Glomerular visceral epithelial cell (primary cell): ENCODE measurements at regions not wholly inside any gene's neighbourhood (a gene's known extent, or its start where the extent isn't known, plus 50 kb on each side); places are given as distances from the start of the nearest gene placed in this dataset.

Experiments used
- DNase-seq: peaks from one replicate; pipeline ENCODE4 v3.0.0-alpha.2; 2016; ENCODE audit errors: extremely low spot score

DNA sequence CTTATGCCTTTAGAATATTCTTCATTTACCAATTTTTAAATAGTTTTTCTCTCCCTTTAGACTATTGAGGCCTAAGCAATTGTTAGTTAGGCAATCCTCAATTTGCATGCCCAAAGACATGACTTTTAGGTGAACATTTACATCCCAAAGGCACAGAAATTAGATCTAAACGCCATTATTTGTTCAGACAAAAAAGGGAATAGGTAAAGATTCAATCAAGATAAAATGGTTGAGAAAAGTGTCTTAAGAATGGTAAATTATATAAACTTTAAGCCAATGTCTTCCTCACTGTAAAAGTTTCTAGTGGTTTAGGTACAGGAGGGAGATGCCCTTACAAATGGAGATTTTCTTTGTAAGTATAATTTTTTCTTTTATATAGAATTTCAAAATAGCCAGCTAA is 50.2 kb upstream of the MME start:
- DNase-seq, result no peak

DNA sequence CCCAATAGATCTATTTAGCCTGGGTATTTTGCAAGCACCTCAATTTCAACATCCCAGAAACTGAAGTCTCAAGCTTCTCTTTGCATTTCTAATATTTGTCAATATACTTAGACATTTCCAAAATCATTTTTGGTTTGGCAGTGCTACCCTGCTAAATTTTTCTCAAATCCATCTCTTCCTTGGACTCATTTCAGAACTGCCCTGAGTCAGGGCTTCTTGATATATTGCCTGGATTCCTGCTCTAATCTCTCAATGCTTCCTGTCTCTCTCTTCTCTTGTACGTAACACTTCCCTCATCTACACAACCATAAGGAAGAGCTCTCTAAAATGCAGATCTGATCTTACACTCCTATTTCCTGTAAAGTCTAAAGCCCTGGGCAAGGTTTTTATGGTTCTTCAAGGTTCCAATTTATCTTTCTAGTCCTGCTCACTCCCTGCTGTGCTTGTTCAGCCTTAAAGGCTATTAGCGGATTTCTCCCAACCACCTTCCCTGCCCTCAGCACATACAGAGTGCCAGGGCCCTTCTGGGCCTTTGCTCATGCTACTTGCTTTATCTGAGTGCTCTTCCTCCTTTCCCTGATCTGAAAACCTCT is 53.0 kb upstream of the MME start:
- DNase-seq, result no peak

DNA sequence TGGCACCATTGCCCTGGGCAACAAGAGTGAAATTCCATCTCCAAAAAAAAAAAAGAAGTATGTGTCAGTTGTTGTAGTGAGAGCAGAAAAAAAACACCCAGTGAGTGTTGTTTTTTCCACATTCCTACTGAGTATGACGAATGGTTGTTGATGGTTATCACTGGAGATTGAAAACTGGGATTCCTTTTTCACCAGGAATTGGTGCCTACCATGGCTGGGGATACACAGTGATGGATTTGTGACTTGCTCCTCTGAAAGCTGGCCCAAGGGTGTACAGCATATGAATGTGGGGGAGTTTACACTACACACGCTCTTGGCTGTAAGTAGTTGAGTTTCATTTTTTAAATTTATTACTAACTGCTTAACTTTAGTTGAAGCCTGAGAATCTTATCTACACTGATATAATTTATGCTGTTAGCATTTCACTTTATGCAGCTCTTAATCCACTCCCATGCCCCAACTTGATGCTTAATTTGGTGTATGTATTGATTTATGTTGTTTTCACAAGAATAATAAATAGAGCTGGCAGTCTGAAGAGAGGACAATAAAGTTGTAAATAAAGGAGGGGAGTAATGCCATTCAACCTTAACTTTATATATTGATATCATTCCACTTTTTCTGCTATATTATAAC is 56.0 kb upstream of the MME start:
- DNase-seq, result no peak

DNA sequence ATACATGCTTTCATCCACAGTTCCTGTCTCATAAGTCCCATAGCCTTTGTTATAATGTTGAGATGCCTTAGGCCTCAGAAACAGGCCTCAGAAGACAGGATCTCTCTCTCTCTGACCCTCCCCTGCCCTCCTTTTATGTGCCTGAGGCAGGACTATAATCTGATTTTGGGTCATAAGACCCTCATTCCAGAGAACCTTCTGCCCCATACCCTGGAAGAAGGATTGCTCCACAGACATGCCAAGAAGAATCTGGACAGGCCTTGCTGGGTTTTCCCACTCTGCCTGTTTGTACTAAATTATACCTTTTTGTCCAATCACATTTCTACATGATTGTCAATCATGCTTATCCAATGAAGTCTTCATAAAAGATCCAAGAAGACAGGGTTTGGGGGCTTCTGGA is 57.2 kb upstream of the MME start:
- no peak for DNase-seq

DNA sequence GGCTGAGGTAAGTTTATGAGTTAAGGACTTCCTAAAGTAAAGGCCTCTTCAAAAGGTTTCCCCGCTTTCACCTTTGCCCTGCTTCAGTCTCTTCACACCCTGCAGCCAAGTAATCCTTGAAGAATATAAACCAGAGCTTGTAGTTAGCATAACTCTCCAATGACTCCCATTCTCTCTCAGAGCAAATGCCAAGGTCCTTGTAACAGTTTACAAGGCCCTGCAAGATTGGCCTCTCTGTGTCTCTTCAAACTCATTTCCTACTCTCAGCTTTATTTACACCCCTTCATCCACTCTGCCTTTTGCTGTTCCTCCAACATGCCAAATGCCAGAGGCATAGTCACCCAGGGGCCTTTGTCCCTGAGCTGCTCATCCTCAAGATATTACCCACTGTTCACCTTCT is 60.5 kb upstream of the MME start:
- DNase-seq, result no peak

DNA sequence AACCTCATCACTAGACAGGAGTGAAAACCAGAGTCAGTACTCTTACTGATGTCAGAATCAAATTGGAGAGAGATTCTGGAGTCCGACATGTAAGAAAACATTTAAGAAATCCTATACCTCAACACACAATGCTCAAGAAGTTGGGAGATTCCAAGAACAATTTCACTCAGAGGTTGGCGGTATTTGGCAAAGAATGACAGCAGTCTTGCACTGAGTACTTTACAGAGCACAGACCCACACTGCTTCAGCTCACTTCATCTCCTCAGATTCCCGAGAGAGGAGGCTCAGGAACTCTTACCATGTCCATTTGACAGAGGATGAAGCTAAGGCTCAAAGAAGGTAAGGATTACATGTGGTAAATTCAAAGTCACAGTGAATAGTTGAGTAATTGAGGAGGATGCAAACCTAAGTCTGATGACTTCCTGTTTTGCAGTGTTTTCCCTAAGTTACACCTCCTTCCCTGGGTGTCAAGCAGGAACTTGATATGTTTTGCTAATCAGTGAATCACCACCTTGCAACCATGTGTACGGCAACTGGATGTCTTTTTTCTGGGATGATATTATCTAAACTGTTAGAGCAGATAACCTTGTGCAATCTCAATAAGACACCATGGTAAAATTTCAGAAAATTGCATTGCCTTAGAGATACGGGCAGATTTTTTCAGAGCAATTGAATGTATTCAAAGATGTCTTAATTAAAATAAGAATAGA is 61.3 kb upstream of the MME start:
- no peak for DNase-seq

DNA sequence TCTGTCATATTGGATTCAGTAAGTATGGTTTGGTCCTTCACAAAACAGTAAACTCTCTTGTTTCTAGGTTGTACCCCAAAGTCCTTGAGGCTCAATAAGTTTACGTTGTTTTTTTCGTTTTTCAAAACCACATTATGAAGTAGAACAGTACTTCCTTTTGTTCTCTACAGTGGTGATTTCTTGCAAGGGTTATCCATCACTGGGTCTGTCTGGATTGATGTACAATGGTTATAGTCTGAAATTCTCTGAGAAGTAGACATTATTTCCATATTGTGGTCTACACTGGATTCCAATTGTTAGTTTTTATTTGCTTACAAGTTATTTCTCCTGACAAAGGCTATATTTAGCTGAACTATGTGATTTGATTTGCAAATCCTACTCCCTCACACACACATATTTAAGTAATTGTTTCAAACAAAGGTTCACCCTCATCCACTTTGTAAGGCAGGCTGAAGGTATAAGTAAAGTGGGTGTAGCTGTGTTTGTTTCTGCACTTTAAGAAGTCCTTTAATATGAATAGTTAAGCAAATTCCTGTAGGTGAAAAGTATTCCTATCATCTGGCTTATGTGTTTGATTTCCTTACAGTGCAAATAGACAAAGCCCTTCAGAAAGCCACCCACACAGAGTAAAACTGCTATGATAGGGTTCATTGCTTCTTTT is 64.2 kb upstream of the MME start:
- no peak for DNase-seq

DNA sequence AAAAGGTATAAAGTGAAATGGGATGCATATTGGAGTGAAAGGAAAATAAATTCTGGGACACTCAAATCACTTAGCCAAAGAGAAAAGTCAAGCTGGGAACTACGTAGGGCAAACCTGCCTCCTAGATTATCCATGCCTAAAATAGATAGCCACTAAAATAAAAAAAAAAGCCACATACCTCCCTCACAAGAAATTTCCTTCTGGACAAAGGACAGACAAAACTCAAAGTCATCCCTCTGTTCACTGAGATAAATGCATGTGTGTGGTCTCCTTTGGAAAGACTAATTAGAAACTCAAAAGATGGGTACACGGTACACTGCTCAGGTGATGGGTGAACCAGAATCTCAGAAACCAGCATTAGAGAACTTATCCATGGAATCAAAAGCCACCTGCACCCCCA is 65.2 kb upstream of the MME start:
- DNase-seq, result no peak

DNA sequence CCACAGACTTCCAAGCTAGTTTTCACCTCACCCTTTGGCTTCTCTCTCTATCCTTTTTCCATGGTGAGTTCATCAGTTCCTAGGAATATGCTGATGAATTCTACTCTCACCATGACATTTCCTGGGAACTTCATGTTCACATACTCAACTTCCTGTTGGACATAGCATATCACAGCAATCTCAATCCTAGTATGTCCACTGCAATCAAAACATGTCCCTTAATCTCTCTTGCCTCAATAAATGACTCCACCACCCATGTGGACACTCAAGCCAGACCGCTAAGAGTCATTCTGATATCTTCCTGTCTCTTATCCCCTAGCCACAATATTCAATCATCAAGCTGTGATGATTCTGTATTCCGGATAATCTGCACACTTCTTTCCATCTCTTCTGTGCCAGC is 66.7 kb upstream of the MME start:
- no peak for DNase-seq

DNA sequence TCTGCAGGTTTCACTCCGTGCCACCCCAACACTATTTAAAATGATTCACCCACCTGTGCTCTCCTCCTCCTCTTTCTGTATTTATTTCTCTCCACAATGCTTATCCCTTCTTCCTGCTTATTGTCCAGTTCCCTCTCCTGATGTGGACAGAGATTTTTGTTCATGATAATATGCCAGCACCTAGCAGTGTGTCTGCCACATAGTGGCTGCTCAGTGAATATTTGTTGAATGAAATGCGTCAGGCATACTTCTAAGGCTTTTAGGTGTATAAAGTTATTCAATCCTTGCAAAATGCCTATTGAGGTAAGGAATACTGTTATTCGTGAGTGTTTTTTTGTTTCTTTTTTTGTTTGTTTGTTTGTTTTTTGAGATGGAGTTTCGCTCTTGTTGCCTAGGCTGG is 67.5 kb upstream of the MME start:
- DNase-seq, result no peak

DNA sequence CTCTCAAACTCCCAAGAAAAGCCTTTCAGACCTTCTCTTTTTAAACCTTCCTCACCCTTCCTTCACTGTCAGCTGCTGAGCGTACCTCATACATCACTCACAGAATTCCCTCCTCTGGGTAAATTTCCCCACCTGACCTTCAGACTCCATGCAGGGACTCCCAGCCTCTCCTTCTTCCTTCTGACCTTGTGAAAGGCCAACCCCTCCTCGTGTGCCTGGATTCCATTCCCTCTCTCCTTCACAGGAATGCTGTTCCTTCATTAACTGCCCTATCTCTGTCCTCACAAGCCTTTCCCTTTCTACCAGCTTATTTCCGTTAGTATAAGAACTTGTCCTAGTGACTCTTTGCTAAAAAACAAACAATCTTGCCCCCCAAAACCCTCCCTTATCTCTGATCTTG is 69.7 kb upstream of the MME start:
- no peak for DNase-seq

DNA sequence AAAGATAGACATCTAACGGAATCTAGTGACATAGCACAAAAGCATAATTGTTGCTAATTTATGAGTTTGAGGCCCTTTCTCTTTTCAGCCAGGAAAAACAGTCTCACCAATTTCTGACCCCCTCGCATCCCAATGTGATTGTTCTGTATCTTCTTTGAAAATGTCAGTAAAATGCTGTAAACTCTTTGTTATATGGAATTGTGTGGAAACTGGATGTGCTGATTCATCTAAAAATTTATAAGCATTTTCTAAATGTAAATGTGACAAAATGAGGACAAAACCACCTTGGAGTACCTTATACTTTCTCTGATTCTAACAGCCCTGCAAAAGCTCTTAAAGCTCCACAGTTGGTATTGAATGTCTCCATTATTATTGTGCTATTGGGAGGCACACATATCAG is 70.9 kb upstream of the MME start:
- DNase-seq, result no peak

DNA sequence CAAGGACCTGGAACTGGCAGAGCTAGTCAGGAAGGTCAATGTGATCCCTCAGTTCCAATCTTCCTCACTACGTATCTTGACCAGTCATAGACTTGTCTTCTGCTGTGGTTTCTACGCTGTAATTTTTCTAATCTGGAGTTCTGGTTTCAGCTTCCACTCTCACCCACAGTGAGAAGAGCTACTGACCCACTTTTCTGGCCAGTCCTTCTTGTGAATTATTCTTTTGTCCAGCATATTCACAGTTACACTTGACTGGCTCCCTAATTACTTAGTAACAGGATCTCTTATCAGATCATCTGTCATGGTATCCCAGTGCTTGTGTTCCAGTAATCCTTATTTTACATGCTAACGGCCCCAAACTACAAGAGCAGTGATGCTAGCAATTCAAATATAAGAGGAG is 72.4 kb upstream of the MME start:
- no peak for DNase-seq

DNA sequence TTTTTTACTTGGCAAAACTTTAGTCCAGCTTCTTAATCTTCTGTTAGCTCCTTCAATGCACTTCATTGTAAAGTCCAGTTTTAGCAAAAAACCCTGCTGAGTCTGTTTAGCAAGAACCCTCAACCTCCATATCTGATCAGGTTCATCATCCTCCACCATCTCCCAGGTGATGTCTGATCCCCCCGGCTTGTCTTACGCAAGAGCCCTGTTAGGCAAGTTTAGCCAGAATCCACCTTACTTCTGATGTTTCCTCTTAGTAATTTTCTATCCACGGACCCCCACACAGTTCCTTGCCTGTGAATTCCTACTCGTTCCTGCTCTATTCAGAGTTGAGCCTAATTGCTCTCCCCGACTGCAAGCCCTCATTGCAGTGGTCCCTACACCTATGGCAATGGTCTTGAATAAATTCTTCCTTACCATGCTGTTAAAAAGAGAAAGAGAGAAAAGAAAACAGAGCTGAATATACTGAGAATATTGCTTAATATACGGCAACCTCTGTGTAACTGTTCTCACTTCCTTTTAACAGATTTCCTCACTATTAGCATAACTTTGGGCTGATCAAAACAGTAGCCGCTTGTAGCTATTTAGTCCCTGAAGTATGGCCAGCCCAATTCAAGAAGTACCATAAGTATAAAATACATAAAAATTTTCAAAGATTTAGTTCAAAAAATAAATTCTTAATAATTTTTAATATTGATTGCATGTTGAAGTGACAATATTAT is 78.7 kb upstream of the MME start:
- no peak for DNase-seq

DNA sequence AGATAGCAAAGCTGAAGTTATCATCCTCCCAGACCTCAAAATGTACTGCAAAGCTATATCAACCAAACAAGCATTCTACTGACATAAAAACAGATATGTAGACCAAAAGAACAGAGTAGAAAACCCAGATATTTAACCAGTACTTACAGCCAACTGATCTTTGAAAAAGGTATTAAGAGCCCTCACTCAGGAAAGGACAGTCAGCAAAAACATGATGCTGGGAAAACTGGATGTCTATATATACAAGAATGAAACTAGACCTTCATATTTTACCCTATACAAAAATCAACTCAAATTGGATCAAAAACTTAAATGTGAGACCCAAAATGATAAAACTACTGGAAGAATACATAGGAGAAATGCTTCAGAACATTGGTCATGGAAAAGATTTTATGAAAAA is 87.5 kb upstream of the MME start:
- DNase-seq, result no peak

DNA sequence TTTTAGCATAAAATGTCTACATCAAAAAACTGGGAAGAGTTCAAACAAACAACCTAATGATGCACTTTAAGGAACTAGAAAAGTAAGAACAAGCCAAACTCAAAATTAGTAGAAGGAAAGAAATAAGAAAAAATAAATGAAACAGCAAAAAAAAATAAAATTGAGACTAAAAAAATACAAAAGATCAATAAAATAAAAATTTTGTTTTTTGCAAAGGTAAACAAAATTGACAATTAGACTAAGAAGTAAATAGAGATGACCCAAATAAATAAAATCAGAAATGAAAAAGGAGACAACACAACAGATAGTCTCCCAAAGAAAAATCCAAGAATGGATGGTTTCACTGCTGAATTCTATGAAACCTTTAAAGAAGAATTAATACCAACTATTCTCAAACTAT is 89.6 kb upstream of the MME start:
- DNase-seq, result no peak

DNA sequence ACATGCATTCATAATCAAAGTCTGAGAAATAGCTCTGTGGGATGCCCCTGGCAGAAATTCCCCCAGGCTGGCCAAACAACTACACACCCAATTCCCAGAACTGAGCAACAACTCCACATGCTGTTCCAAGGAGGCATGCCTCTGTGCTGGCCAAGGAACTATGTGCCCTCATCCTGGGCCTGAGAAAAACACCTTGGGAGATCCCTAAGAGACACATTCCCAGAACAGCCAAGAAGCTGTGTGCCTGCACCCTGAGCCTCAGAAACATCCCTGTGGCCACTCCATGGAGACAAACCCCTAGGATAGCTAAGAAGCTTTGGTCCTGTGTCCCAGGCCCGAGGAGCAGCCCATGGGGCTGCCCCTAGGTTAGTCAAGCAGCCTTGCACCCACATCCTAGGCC is 92.3 kb upstream of the MME start:
- no peak for DNase-seq

DNA sequence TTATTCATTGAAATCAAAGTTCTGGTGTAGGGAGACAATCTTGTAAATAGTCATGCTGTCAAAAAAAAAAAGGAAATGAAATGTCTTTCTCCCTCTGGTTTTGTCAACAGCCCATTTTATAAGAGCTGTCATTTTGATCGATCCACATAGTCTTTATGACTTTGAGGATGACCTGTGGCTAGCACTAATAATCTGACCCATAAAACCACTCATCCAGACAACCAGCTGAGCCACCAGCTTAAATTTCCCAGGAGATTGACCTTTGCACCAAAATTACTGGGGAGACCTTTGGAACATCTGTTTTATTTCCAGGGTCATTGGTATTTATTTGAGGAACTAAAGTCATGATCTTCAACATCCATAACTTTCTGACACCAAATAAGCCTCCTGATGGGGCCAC is 98.5 kb upstream of the MME start:
- no peak for DNase-seq

DNA sequence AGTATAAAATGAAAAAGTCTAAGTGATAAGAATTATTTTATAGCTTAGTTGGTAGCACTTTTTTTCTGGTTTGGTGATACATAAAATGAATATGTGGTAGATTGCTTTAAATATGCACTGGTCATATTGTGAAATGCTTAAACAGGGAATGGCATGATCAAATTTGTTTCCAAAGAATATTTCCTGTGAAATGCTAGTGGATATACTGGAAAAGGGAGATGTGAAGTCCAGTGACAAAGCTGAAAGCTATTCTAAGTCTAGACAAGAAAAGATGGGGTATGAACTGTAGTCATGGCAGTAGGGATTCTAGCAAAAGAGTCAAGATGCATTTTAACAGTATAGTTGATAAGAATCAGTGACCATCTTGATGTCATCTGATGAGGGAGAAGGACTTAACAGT is 98.9 kb upstream of the MME start:
- no peak for DNase-seq

DNA sequence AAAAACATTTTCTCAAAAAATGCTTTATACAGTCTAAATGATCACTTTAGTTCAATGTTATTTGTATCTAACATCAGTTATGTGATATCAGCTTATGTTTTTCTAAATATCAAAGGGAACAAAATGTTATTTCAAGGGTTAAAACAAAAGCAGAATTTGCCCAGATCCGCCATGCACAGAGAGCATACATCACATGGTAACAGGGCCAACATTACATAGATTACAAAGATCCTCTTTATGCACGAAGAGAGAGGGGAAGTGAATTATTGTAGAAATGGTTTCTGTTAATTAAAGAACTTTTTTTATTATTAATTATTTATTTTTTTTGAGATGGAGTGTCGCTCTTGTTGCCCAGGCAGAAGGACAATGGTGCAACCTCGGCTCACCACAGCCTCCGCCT is 100.8 kb upstream of the MME start:
- no peak for DNase-seq

DNA sequence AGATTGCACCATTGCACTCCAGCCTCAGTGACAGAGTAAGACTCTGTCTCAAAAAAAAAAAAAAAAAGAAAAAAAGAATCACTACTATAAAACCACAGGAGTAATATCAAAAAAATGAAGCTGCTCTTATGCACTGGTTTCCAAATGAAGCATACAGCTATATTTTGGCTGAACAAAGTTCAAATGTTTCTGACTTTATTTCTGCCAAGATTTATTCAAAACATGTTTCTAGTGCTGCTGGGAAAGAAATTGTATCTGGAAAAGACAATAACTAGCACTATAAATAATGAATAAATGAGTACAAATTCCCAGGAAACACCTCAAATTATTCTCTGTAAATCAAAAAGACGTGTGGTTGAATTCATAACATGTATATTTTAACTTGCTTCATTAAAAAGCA is 102.5 kb upstream of the MME start:
- no peak for DNase-seq
